ENCODE measurements at regions not wholly inside any gene's neighbourhood (a gene's known extent, or its start where the extent isn't known, plus 50 kb on each side); places are given as distances from the start of the nearest gene placed in this dataset.
"Not testable (repeated sequence)": the region's sequence is repeated elsewhere in the genome, so short reads cannot be mapped to it uniquely, and the experiment has no call there.

DNA sequence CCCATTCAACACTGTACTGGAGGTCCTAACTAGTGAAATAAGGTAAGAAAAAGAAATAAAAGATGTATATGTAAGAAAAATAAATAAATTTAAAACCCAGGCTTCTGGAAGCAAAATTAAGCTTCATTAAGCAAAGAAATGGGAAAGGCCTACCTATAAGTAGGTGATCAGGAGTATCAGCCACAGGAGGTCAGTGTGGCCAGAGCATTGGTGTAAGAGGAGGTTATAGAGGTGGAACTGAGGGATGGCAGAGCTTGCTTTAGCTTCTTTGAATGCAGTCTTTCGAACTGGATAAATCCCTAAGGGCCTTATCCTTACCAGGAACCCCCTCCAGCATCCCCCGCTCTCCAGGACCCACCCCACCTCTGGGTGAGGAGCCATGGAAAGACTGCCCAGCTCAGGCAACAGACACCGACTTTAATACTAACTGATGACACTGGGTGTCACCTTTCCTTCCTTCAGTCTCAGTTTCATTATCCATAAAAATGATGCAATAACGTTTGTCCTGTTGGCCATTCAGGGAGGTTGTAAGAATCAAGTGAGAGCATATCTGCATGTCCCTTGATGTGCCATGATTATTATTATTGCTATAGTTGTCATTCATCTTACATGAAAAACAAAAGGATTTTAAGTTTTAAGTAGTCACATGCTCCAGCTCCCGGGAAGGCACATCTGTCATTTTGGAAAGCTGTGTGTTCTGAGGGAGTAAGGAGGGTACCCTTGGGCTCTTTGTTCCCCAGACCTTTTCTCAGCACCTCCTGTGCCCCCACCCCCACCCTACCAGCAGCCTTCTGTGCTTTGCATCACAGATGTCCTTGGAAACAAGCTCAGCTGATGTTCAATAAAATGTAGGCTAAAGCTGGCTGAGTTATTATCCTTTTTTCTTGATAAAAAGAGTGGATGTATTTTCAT, 50.8 kb upstream of the CTNNA1 start:
- no peak for DNase-seq (ENCODE audit: low read depth)

DNA sequence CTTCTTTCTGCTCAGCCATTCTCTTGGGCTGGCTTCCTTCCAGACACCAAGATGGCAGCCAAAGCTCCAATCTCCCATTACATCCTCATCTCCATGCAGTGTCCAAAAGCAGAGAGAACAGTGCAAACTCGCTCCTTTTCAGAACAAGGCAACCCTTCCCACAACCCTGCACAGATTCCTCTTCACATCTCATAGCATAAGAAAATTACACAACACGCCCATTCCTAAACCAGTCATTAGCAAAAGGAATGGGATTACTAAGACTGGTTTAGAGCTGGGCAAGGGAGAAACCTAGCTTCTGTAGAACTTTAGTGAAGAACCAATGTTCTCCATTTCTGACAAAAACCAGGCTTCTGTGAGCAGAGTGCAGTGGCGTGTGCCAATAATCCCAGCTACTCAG, 51.5 kb upstream of the CTNNA1 start:
- no peak for DNase-seq (ENCODE audit: low read depth)

DNA sequence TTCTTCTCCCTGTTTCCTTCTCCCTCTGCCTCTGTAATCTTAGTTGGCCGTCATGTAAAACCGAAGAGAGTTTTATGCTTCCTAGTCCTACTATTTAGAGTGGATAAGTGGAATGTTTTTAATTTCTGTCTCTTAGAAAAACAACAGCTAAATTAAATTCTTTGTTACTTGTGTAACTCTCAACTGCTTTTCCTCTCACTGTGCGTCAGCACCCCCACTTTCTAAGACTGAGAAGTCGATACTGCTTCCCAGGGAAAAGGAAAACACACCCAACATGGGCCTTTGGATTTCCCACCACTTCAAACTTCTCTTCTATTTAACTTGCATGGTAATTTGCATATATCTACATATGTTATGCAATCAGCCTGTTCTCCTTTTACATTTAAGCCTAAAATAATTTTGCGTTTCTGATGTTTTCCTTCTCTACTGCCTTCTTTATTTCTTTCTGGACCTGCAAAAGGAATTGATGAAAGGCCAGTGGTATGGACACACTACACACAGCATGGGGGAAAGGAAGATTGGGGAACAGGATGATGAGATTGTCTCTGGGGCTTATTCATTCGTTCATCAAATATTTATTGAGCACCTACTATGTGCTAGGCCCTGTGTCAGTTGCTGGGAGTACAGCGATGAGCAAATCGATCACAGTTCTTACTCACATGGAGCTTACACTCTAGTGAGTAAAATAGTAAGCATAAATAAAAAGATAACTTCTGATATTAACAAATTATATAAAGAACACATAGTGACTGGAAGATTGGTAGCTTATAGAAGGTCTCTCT, 52.5 kb upstream of the CTNNA1 start:
- DNase-seq (ENCODE audit: low read depth) = no peak

DNA sequence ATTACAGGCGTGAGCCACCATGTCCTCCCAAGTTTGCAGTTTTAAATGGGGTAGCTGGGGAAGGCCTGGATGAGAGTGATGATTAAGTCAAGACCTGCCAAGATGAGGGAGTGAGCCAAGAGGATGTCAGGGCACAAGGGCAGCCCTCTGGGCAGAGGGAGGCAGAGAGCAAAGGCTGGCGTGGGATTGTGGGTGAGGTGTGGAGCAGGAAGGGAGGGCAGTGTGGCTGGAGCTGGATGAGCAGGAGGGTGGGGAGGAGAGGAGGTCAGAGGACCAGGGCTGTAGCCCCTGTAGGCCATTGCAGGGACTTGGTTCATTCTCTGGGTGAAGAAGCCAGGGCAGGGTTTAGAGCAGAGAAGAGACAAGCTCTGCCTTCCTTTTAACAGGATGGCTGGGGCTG, 53.7 kb upstream of the CTNNA1 start:
- no peak for DNase-seq (ENCODE audit: low read depth)

DNA sequence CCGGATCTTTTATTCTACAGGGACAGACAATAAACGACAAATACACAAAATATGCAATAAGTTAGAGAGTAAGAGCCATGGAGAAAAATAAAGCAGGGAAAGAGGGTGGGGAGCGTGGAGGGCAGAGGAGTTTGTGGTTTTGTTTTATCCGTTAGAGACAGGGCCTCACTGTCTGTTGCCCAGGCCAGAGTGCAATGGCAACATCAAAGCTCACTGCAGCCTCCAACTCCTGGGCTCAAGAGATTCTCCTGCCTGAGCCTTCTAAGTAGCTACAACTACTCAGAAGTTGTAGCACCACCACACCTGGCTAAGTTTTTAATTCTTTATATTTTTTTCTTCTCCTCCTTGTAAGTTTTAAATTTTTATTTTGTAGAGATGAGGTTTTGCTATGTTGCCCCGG, 54.5 kb upstream of the CTNNA1 start:
- no peak for DNase-seq (ENCODE audit: low read depth)

DNA sequence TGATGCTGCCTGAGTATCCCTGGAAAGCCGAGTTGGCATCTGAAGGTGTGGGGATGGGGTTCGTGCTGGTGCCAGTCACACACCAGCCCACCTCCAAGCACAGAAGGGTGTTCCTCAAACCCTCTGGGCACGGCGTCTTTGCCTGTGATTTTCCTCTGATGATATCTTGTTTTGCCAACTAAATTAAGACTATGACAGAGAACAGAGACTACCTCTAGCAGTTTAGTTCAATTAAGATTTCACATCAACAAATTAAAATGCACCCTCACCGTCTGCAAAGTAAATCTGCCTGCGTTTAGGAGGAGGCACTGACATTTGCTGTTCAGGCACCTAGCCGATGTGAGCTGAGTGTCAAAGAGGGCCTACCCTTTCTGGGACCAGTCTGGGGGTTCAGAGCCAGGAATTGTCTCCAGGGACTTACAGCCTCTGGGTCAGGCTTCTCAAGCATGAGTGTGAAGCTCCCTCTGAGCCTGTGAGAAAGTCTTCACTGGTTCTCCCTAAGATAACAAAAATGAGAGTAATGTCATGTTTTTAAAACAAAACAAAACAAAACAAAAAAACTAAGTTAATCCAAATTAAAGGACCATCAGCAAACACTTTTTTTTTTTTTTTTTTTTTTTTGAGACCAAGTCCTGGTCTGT, 55.4 kb upstream of the CTNNA1 start:
- no peak for DNase-seq (ENCODE audit: low read depth)

DNA sequence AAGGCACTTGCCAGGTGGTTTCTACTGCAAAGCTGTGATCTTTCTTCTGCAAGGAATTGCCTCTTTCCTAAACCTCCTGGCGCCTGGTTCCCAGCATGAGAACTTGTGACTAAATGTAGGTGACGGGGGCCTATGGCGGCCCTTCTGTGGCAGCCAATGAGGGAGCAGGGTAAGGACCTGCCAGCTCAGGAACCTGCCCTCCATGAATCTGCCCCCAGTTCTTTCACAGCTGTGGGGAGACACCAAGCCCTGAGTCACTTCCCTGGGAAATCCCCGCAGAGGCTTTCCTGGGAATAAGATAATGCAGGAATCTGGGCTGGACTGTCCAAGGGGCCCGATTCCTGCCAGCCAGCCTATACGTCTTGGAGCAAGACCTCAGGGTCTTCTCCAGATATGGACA, 56.7 kb upstream of the CTNNA1 start:
- no peak for DNase-seq (ENCODE audit: low read depth)

DNA sequence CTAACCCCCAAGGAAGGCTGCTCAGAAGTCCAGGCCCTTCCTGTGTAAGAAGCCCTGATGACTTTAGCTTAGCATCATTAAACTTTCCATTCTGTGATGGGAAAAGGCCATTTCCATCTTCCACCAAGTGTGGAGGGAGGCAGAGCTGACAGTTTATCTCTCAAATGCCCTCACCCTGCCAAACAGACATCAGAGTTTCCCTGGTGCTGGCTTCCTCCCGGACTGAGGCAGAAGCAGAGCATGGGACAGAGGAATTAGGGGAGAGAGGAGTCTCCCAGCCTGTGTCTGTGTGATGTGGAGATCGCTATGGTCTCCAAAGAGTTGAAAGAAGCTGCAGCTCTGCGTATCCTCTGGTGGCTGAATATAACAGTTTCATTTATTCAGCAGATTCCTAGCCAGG, 57.4 kb upstream of the CTNNA1 start:
- DNase-seq (ENCODE audit: low read depth) = no peak

DNA sequence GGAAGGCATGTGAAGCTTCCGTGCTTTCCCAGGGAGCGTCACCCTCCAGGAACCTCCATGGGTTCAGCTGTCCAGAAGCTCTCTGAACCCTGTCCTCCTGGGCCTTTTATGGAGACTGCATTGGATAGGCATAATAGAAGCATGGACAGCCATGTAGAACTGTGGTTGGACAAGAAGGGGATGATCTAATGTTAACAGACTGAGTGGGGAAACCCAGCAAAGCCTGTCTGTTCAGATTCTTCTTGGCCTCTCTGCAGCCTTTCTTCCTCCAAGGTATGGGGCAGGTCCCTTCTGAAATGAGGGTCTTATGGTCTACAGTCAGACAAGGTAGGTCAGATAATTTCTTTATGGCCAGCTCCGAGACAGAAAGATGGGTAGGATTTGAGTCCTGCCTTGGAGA, 59.1 kb upstream of the CTNNA1 start:
- no peak for DNase-seq (ENCODE audit: low read depth)

DNA sequence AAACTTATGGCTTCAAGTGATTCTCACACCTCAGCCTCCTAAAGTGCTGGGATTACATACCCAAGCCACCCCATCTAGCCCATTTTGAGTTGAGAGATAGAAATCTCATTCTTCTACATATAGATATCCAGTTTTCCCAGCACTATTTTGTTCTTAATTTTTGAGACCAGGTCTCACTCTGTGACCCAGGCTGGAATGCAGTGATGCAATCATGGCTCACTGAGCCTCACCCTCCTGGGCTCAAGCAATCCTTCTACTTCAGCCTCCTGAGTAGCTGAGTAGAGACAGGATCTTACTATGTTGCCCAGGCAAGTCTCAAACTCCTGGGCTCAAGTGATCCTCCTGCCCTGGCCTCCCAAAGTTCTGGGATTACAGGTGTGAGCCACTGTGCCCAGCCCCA, 60.9 kb upstream of the CTNNA1 start:
- DNase-seq (ENCODE audit: low read depth) = no peak

DNA sequence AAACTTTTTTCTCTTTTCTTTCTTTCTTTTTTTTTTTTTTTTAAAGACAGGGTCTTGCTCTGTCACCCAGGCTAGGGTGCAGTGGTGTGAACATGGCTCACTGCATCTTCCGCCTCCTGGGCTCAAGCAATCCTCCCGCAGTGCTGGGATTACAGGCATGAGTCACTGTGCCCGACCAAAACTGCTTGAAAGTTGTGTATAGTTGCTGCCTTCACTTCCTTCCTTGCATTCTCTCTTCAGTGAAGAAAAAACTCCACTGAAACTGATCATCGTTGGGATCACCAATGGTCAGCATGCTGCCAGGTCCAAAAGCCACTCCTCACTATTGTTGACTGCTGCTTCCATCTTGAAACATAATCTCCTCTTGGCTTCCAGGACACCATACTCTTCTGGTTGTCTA, 66.6 kb upstream of the CTNNA1 start:
- no peak for DNase-seq (ENCODE audit: low read depth)

DNA sequence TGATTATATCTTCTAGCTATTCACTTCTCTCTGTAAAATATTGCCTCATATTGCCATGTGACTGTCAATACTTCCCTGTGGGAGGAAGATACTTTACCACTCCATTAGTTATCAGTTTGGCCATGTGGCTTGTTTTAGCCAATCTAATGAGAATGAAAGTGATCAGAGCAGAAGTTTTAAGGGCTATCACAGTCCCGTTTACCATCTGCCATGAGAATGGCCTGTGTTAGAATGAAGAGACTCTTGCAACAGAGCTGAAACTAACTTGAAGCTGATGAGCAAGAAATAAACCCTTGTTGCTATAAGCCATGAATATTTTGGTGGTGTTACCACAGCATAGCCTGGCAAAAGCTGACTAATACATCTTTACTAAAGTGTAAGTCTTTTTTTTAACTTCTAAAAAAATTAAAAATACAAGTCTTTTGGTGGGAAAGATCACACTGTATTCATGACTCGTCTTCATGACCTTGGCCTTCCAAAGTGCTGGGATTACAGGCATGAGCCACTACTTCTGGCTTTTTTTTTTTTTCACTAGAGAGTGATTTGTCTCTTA, 68.0 kb upstream of the CTNNA1 start:
- DNase-seq (ENCODE audit: low read depth) = no peak

DNA sequence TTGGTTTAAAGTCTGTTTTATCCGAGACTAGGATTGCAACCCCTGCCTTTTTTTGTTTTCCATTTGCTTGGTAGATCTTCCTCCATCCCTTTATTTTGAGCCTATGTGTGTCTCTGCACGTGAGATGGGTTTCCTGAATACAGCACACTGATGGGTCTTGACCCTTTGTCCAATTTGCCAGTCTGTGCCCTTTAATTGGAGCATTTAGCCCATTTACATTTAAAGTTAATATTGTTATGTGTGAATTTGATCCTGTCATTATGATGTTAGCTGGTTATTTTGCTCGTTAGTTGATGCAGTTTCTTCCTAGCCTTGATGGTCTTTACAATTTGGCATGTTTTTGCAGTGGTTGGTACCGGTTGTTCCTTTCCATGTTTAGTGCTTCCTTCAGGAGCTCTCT, 70.8 kb upstream of the CTNNA1 start:
- DNase-seq (ENCODE audit: low read depth) = not testable (repeated sequence)

DNA sequence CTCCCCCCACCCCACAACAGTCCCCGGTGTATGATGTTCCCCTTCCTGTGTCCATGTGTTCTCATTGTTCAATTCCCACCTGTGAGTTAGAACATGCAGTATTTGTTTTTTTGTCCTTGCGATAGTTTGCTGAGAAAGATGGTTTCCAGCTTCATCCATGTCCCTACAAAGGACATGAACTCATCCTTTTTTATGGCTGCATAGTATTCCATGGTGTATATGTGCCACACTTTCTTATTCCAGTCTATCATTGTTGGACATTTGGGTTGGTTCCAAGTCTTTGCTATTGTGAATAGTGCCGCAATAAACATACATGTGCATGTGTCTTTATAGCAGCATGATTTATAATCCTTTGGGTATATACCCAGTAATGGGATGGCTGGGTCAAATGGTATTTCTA, 74.4 kb upstream of the CTNNA1 start:
- DNase-seq (ENCODE audit: low read depth) = not testable (repeated sequence)

DNA sequence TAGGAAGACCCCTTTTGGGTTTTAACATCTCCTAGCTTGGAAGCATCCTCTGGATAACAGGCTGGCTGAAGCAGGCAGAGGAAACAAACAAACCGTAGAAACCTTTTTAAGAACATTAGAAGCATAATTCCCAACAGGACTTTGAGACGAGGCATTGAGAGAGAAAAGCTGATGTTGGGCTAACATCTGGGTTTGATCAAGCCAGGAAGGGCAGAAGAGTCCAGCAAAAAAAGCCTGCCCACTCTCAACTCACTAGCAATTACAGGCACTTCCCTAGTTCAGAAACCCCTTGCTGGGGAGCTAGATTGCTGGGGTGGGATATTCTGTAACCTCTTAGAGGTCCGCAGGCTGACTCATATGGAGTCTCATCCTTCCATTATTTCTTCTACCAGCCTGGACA, 75.4 kb upstream of the CTNNA1 start:
- no peak for DNase-seq (ENCODE audit: low read depth)

DNA sequence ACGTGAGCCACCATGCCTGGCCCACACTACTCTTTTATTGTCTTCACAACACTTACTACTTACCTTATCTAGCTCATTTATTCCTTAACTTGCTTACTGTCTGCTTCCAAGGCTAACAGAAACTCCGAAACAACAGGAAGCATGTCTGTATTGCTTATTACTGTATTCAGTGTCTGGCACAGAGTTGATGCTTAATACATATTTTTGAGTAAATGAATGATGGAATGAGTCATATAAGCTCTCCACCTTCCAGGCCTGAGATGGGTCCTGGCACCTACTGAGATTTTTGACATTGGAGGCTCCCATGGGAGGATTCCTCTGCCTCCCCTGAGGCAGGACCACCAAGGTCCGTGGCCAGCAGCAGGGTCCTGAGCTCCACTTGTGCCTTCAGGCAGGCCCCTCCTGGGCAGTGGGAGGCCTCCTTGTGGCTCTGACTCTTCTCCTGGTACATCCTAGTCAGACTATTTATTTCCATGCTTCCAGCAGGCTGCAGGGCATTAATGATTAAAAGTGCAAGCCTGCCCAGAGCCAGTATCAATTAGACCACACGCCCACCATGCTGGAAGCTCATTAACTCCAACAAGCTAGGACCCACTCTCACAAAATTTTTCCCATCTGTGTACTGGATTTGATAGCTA, 76.5 kb upstream of the CTNNA1 start:
- DNase-seq (ENCODE audit: low read depth) = no peak

DNA sequence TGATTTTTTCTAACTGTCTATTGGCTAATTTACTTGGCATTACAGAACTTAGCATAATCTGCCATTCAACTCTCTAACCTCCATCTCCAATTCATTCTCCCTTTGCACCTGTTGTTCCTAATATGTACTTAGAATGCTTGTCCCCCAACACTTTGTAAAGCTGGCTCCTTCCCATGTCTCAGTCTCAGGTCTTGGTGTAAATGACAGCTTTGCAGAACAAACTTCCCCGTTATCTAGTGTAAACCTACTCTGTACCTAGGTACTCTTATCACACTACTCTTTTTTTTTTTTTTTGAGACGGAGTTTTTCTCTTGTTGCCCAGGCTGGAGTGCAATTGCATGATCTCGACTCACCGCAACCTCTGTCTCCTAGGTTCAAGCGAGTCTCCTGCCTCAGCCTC, 77.2 kb upstream of the CTNNA1 start:
- DNase-seq (ENCODE audit: low read depth) = no peak

DNA sequence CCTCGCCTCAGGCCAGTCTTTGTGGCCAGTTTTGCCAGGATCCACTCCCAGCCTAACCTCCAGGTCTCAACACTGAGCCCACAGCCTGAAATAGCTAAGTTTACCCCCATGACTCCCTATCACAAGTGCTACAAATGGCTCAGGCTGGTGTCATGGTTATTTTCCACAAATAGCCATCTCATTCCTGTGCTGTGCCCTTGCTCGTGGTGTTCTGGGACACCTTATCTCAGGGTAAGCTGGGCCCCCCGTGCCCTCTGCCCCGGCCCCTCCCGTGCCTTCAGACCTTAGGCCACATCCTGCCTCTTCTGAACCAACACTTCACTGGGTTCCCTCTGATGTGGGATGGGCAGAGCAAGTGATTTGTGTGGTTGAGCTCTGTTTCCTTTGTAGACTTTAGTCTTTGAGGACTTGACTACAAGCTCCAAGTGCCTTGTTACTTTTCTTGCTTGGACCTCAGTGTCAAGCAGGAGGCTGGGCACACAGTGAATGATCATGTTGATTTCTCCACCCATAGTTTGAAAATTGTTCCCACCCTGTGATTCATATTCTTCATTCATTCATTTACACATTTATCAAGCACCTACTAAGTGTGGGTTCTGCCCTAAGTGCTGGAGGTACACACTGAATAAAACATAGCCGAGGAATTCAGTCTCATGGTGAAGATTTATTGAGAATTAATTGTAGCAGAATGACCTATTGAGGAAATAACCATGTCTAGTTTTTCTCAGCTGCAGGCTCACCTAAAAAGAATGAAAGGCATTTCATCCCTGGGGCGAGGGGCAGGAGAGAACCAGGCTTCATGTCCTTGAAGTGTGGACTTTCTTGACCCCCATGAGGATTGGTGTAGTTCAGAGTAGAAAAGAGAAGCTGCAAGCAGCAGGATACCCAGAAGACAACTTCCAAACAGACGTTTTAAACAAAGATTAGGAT, 84.5 kb upstream of the CTNNA1 start:
- no peak for DNase-seq (ENCODE audit: low read depth)

DNA sequence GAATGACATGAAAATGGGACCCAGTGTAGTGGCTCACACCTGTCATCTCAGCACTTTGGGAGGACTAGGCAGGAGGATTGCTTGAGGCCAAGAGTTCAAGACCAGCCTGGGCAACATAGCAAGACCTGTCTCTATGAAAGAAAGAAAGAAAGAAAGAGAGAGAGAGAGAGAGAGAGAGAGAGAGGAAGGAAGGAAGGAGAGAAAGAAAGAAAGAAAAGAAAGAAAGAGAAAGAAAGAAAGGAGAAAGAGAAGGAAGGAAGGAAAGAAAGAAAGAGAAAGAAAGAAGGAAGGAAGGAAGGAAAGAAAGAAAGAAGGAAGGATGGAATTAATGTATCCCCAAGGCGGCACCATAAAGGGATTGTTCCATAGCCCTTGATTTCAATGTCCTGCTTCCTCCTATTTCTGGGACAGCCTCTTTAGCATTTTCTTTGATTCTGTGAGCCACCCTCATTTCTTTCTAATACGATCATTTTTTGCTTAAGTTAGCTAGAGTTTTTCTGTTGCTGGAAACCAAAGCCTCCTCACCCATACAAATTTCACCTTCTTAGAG, 85.4 kb upstream of the CTNNA1 start:
- DNase-seq (ENCODE audit: low read depth) = not testable (repeated sequence)

DNA sequence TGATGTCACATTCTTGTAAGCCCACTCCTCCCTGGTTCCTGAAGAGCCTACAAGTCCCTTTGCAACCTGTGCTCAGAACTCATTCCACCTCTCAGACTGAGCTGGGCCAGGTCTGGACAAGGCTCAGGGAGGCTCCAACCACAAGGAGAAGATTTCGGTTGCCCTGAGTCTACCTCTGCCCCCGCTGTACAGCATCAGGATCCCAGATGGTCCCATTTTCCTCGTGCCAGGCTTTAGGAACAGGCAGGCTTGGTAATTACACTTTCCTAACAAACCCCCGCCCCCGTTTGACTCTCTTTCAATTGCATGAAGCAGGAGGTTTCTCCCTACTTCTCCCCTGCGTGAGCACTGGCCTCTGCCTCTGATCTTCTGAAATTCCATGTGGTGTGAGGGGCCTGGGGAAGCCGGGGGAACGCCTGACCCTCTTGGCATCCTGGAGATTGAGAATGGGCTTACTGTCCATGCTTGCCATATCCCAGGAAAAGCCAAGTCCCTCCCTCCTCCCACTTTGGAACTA, 86.9 kb upstream of the CTNNA1 start:
- no peak for DNase-seq (ENCODE audit: low read depth)

All from stimulated activated CD8-positive, alpha-beta memory T cell treated with anti-CD3 and anti-CD28 coated beads, Interleukin-15, amount 100 ng/mL, for 24 hours (primary cell).